Endothelial cell (in vitro differentiated cells): ENCODE measurements at regions not wholly inside any gene's neighbourhood (a gene's known extent, or its start where the extent isn't known, plus 50 kb on each side); places are given as distances from the start of the nearest gene placed in this dataset.

Source experiments
- DNase-seq: peaks from one replicate; pipeline ENCODE4 v3.0.0; 2021; ENCODE audit warnings: low spot score
- H3K27ac Mint-ChIP-seq: one replicate; pipeline ENCODE4 v1.8.0; 2021; ENCODE audit warnings: mixed read lengths, inconsistent platforms; ENCODE audit not compliant: unreplicated experiment
- H3K27me3 Mint-ChIP-seq: one replicate; pipeline ENCODE4 v1.8.0; 2021; ENCODE audit warnings: mild to moderate bottlenecking, moderate library complexity, mixed read lengths, inconsistent platforms; ENCODE audit not compliant: unreplicated experiment
- H3K36me3 Mint-ChIP-seq: one replicate; pipeline ENCODE4 v1.8.0; 2021; ENCODE audit warnings: mild to moderate bottlenecking, low read depth, mixed read lengths, inconsistent platforms; ENCODE audit not compliant: unreplicated experiment
- H3K4me1 Mint-ChIP-seq: one replicate; pipeline ENCODE4 v1.8.0; 2021; ENCODE audit warnings: mild to moderate bottlenecking, mixed read lengths, inconsistent platforms; ENCODE audit not compliant: unreplicated experiment
- H3K4me3 Mint-ChIP-seq: one replicate; pipeline ENCODE4 v1.8.0; 2021; ENCODE audit warnings: mild to moderate bottlenecking, mixed read lengths, inconsistent platforms; ENCODE audit not compliant: unreplicated experiment
- H3K9me3 Mint-ChIP-seq: one replicate; pipeline ENCODE4 v1.8.0; 2021; ENCODE audit warnings: mixed read lengths, inconsistent platforms; ENCODE audit not compliant: unreplicated experiment
- TF ChIP-seq, protein P1 (sequence below): fragments of 200-600 bp; sonication (generic); IDR thresholded peaks from one replicate; pipeline ENCODE4 v1.5.0; 2021; ENCODE audit warnings: antibody characterized with exemption; ENCODE audit not compliant: unreplicated experiment

GRCh38 chr5:29992248-29992647, 1201.2 kb upstream of the CDH6 start:
- Mint-ChIP-seq H3K27me3 (no peaks in the 10 kb centered on the region), H3K36me3 (no peaks in the 10 kb centered on the region), H3K4me1 (no peaks in the 10 kb centered on the region), H3K27ac (no peak overlapping the region), H3K4me3 (no peak overlapping the region), H3K9me3 (no peaks in the 10 kb centered on the region)
- TF ChIP-seq, protein P1, sequence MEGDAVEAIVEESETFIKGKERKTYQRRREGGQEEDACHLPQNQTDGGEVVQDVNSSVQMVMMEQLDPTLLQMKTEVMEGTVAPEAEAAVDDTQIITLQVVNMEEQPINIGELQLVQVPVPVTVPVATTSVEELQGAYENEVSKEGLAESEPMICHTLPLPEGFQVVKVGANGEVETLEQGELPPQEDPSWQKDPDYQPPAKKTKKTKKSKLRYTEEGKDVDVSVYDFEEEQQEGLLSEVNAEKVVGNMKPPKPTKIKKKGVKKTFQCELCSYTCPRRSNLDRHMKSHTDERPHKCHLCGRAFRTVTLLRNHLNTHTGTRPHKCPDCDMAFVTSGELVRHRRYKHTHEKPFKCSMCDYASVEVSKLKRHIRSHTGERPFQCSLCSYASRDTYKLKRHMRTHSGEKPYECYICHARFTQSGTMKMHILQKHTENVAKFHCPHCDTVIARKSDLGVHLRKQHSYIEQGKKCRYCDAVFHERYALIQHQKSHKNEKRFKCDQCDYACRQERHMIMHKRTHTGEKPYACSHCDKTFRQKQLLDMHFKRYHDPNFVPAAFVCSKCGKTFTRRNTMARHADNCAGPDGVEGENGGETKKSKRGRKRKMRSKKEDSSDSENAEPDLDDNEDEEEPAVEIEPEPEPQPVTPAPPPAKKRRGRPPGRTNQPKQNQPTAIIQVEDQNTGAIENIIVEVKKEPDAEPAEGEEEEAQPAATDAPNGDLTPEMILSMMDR, result no peak
- DNase-seq, result no peak

DNA sequence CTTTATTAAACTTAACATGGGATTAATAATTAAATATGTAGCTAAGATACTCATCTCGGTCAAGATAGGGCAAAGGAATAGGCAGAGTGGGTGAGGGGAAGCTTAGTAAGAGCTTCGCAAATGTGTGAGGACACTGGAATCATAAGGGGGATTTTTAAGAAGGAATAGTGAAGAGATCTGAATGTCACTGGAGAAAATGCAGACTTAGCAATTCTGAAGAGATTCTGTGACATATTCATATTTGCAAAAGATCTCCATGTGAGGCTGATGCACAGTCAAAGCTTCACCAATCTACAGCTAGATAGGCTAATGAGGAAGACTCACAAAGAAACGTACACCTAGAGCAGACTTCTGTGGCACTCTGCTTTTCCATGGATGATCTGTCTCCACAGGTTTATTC, 1202.8 kb upstream of the CDH6 start:
- no peak overlapping the region for H3K27ac Mint-ChIP-seq
- no peaks in the 10 kb centered on the region for H3K27me3 Mint-ChIP-seq
- H3K9me3 Mint-ChIP-seq, result no peaks in the 10 kb centered on the region
- no peak overlapping the region for H3K4me3 Mint-ChIP-seq
- no peaks in the 10 kb centered on the region for H3K4me1 Mint-ChIP-seq
- no peak for DNase-seq
- H3K36me3 Mint-ChIP-seq, result no peaks in the 10 kb centered on the region
- TF ChIP-seq, protein P1, result no peak

DNA sequence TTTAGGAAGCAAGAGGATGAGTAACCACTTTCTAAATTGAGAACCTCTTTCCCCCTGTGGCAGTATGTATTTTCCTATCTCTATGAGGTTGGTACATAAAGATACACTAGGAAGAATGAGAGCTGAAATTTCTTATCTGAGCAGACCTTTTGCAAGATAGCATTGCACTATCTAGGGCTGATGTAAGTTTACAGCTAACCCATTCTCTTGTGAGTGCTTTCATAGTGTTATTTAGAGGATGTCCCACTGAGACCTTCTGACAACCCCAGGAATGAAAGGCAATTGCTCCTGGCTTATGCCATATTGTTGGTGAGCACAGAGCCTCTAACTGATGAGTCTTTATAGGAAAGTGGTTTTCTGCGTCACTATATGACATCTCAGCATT, 1209.3 kb upstream of the CDH6 start:
- no peaks in the 10 kb centered on the region for H3K27me3 Mint-ChIP-seq
- H3K9me3 Mint-ChIP-seq, result no peaks in the 10 kb centered on the region
- TF ChIP-seq, protein P1, result no peak
- no peaks in the 10 kb centered on the region for H3K4me1 Mint-ChIP-seq
- DNase-seq, result no peak
- H3K4me3 Mint-ChIP-seq, result no peak overlapping the region
- H3K27ac Mint-ChIP-seq, result no peak overlapping the region
- H3K36me3 Mint-ChIP-seq, result no peaks in the 10 kb centered on the region

DNA sequence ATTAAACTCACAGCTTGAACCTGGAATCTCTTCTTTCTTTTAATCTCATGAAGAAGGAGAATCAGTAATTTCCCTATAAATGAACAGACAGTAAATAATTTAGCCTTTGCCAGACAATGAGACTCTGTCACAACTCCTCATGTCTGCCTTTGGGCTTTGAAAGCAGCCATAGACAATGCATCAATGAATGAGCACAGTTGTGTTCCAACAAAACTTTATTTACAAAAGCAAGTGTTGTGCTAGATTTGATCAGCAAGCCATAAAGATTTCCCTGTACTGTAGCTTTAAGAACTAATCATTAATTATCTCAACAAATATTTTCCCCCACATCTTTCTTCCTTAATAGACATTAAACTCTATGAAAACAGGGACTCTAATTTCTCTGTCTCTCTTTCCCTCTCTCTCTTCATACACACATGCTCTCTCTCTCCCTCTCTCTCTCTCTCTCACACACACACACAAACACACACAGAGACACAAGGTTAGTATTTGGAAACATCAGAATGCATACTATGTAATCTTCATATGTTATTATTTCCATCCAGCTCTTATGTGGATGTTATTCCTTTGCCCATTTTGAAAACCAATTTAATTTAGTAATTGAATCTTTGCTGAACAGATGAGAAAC, 1209.8 kb upstream of the CDH6 start:
- H3K36me3 Mint-ChIP-seq, result no peaks in the 10 kb centered on the region
- no peak overlapping the region for H3K4me3 Mint-ChIP-seq
- H3K27me3 Mint-ChIP-seq, result no peaks in the 10 kb centered on the region
- no peak overlapping the region for H3K27ac Mint-ChIP-seq
- H3K9me3 Mint-ChIP-seq, result no peaks in the 10 kb centered on the region
- no peak for DNase-seq
- no peaks in the 10 kb centered on the region for H3K4me1 Mint-ChIP-seq
- TF ChIP-seq, protein P1, result no peak

DNA sequence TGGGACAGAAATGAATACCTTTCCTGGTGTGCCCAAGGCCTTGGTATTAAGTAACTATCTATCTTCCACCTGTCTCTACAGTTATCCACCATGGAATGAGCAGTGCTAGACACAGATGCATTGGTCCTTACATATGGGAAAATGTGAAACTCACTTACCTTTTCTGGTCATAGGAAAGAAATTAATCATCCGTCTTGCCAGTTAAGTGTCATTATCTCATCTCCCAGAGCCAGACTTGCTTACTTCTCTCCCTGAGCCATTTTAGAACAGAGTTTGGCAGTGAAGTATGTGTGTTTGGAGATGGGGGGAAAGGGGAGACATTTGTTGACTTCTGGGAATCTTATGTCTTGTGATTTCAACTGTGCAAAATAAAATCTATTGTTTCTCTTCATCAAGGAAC, 1211.0 kb upstream of the CDH6 start:
- TF ChIP-seq, protein P1, result no peak
- DNase-seq, result no peak
- Mint-ChIP-seq H3K9me3 (no peaks in the 10 kb centered on the region), H3K27ac (no peak overlapping the region), H3K4me3 (no peak overlapping the region), H3K36me3 (no peaks in the 10 kb centered on the region), H3K4me1 (no peaks in the 10 kb centered on the region), H3K27me3 (no peaks in the 10 kb centered on the region)
